ENCODE measurements at regions not wholly inside any gene's neighbourhood (a gene's known extent, or its start where the extent isn't known, plus 50 kb on each side); places are given as distances from the start of the nearest gene placed in this dataset.

GRCh38 chr2:58928973-58929372 lies 687.8 kb upstream of the FANCL start:
- peaks cover 0 to 4% (median 1%) of the 10 kb centered on the region in 4 experiments; a peak in 1 of 7 replicates for H3K4me1 ChIP-seq (replicated peaks in 1 of 4; ENCODE audit: control insufficient read depth in 3 of 4, insufficient read depth in 4 of 4, low read length in 3 of 4)
- H3K27me3 ChIP-seq (replicated peaks in 1 of 4; ENCODE audit: control insufficient read depth in 3 of 4, extremely low read depth in 1 of 4, insufficient read depth in 3 of 4, low read length in 3 of 4) = no peaks in the 10 kb centered on the region
- H3K79me1 ChIP-seq (ENCODE audit: low read depth, low read length) = no peaks in the 10 kb centered on the region
- H3K23me2 ChIP-seq (ENCODE audit: low read depth, low read length) = no peaks in the 10 kb centered on the region
- H3K56ac ChIP-seq (replicated peaks; ENCODE audit: insufficient read length, low read depth, low read length) = no peak overlapping the region
- H4K91ac ChIP-seq (replicated peaks; ENCODE audit: insufficient read length, low read length) = no peak overlapping the region
- no peak overlapping the region for H2BK12ac ChIP-seq (ENCODE audit: low read depth, low read length)
- no peak overlapping the region for H3K14ac ChIP-seq (ENCODE audit: insufficient read length)
- H3K79me2 ChIP-seq (ENCODE audit: control insufficient read depth in 1 of 2, insufficient read depth in 2 of 2, low read length in 2 of 2) = no peaks in the 10 kb centered on the region
- H2BK5ac ChIP-seq (ENCODE audit: low read depth, low read length) = no peak overlapping the region
- H2BK20ac ChIP-seq (ENCODE audit: low read length) = no peak overlapping the region
- no peak overlapping the region for H2AFZ ChIP-seq (ENCODE audit: low read length)
- FAIRE-seq = no peak
- DNase-seq (ENCODE audit: low read depth in 1 of 2, low spot score in 2 of 2) = no peak
- no peaks in the 10 kb centered on the region; a peak in 1 of 8 replicates for H3K36me3 ChIP-seq (ENCODE audit: control insufficient read depth in 2 of 4, insufficient read depth in 4 of 4, low read length in 3 of 4)
- H4K20me1 ChIP-seq (replicated peaks in 1 of 2; ENCODE audit: control insufficient read depth in 1 of 2, insufficient read depth in 2 of 2, low read length in 2 of 2) = no peaks in the 10 kb centered on the region
- H3K4me2 ChIP-seq (ENCODE audit: insufficient read depth in 1 of 2, low read depth in 2 of 2, low read length in 2 of 2) = no peak overlapping the region
- H3K4ac ChIP-seq (replicated peaks; ENCODE audit: insufficient read length, low read depth, low read length) = no peak overlapping the region
- H2AK5ac ChIP-seq (ENCODE audit: low read depth, low read length) = no peak overlapping the region
- no peaks in the 10 kb centered on the region for H3K9me3 ChIP-seq (ENCODE audit: insufficient read depth in 2 of 2, low read depth in 1 of 2, low read length in 1 of 2)
- ChIA-PET POLR2A (ENCODE audit: partially characterized antibody) (no interaction called here), CTCF (ENCODE audit: partially characterized antibody) (interaction anchor here (0.5 to 2.2 kb wide), 4 partner anchors 10 to 376 kb away, joined by 3 to 6 read pairs (median 4); no protein-coding TSS in a partner anchor)
- no peak overlapping the region for H2BK120ac ChIP-seq (replicated peaks; ENCODE audit: low read depth, low read length)
- no peak overlapping the region for H3K4me3 ChIP-seq (ENCODE audit: extremely low read depth in 1 of 4, insufficient read depth in 2 of 4, low read depth in 3 of 4, low read length in 4 of 4)
- no peak overlapping the region for H2BK15ac ChIP-seq (ENCODE audit: low read length)
- H4K5ac ChIP-seq (ENCODE audit: insufficient read length, low read depth, low read length) = no peak overlapping the region
- no peak overlapping the region for H3K23ac ChIP-seq (ENCODE audit: insufficient read length)
- H3K18ac ChIP-seq (ENCODE audit: extremely low read depth, low read length) = no peak overlapping the region
- no peak overlapping the region for H3K27ac ChIP-seq (ENCODE audit: low read depth, low read length)
- H3K9ac ChIP-seq (replicated peaks in 1 of 4; ENCODE audit: extremely low read depth in 1 of 4, low read depth in 3 of 4, low read length in 3 of 4) = no peak overlapping the region
- no peak overlapping the region for H4K8ac ChIP-seq (ENCODE audit: extremely low read depth, insufficient read depth, low read length)
- no peak for TF ChIP-seq SIN3A (conservative IDR thresholded peaks at IDR 0.05 in 1 of 2, IDR thresholded peaks at IDR 0.05 in 1 of 2; ENCODE audit: low read depth in 1 of 2, low read length in 2 of 2)
- no peak for TF ChIP-seq SP1 (IDR thresholded peaks at IDR 0.05; ENCODE audit: low read depth, low read length)
